HCT116 (cell line): ENCODE measurements at regions not wholly inside any gene's neighbourhood (a gene's known extent, or its start where the extent isn't known, plus 50 kb on each side); places are given as distances from the start of the nearest gene placed in this dataset.

Source experiments
- ATAC-seq: fragments of 200-7000 bp; cut with Tn5 transposase; 2 replicates; pipeline ENCODE4 v1.9.1; 2020; ENCODE audit warnings: mild to moderate bottlenecking, moderate library complexity
- BruUV-seq: library from RNA; stranded (reverse); fragments of 400-500 nt; replicated peaks from 2 replicates; lab custom pipeline; 2021; lab: Mats Ljungman, UMichigan
- CTCF ChIA-PET: fragments of 300-600 bp; sonication (Branson Sonifier 250); formaldehyde crosslinking; loops from one replicate; lab custom pipeline; 2021; ENCODE audit warnings: antibody characterized with exemption; lab: Charles Lee
- POLR2A ChIA-PET: fragments of 300-600, 350-600 bp; sonication (Branson Sonifier 250); formaldehyde crosslinking; loops from one replicate; lab custom pipeline; 2021; ENCODE audit warnings: antibody characterized with exemption; lab: Charles Lee
- RAD21 ChIA-PET, 2 experiments: fragments of 300-600 bp; sonication (Branson Sonifier 250); formaldehyde crosslinking; loops; one replicate each; lab custom pipeline; 2023; ENCODE audit warnings: low total read pairs in 2 of 2; ENCODE audit not compliant: uncharacterized antibody in 2 of 2, unreplicated experiment in 2 of 2, low non-redundant PET in 1 of 2; lab: Charles Lee
- DNase-seq: peaks from one replicate; pipeline ENCODE4 v3.0.0-alpha.2; 2010; ENCODE audit warnings: low read depth, low spot score
- H2AFZ ChIP-seq: fragments of 200-600 bp; shearing (Covaris generic), sonication (generic); 2 replicates; pipeline ENCODE4 v1.6.1; 2017; ENCODE audit warnings: low read depth, mixed run types, mixed read lengths, antibody characterized with exemption, low read length; ENCODE audit not compliant: poor library complexity, severe bottlenecking
- H3K27ac ChIP-seq: 2 replicates; pipeline ENCODE4 v1.5.1; 2012; ENCODE audit warnings: low read depth, low read length
- H3K27me3 ChIP-seq: fragments of 200-600 bp; sonication (generic); 2 replicates; pipeline ENCODE4 v1.6.1; 2016; ENCODE audit warnings: mixed run types, low read length, mixed read lengths; ENCODE audit not compliant: insufficient read depth
- H3K36me3 ChIP-seq, 2 experiments: fragments of 200-500 bp in 1 of 2; fragments of 200-600 bp in 1 of 2; sonication (Bioruptor generic) in 1 of 2; sonication (generic) in 1 of 2; 2 replicates each; pipeline versions ENCODE4 v1.5.1 to v1.6.1; 2014 to 2016; ENCODE audit warnings: low read length in 2 of 2, inconsistent platforms in 1 of 2, mixed read lengths in 1 of 2, mixed run types in 1 of 2; ENCODE audit not compliant: insufficient read depth in 2 of 2, control insufficient read depth in 1 of 2
- H3K4me1 ChIP-seq, 2 experiments: fragments of 200-600 bp in 1 of 2; sonication (generic) in 1 of 2; 2 replicates each; pipeline versions ENCODE4 v1.5.1 to v1.6.1; 2012 to 2017; ENCODE audit warnings: low read length in 2 of 2, inconsistent platforms in 1 of 2, mild to moderate bottlenecking in 1 of 2, mixed read lengths in 1 of 2, mixed run types in 1 of 2, moderate library complexity in 1 of 2; ENCODE audit not compliant: insufficient read depth in 2 of 2, control insufficient read depth in 1 of 2
- H3K4me2 ChIP-seq: fragments of 200-600 bp; sonication (generic); 2 replicates; pipeline ENCODE4 v1.6.1; 2017; ENCODE audit warnings: mixed run types, low read length, mixed read lengths
- H3K4me3 ChIP-seq, 2 experiments: fragments of 200-600 bp in 1 of 2; sonication (generic) in 1 of 2; replicated peaks in 1 of 2; 2 replicates each; pipeline ENCODE4 v1.5.1; 2011 to 2016; ENCODE audit warnings: low read length in 2 of 2, control low read depth in 1 of 2, low read depth in 1 of 2, mild to moderate bottlenecking in 1 of 2, mixed read lengths in 1 of 2, mixed run types in 1 of 2
- H3K79me2 ChIP-seq: fragments of 200-600 bp; sonication (generic); 2 replicates; pipeline ENCODE4 v1.6.1; 2017; ENCODE audit warnings: mild to moderate bottlenecking, mixed run types, low read length, moderate library complexity, mixed read lengths; ENCODE audit not compliant: insufficient read depth
- H3K9ac ChIP-seq: fragments of 200-600 bp; sonication (generic); 2 replicates; pipeline ENCODE4 v1.6.1; 2016; ENCODE audit warnings: low read length, mixed read lengths
- H3K9me2 ChIP-seq: fragments of 200-600 bp; sonication (generic), shearing (Covaris generic); 2 replicates; pipeline ENCODE4 v1.6.1; 2017; ENCODE audit warnings: mixed run types, mild to moderate bottlenecking, moderate library complexity; ENCODE audit not compliant: insufficient read depth
- H3K9me3 ChIP-seq, 2 experiments: fragments of 200-500 bp in 1 of 2; fragments of 200-600 bp in 1 of 2; sonication (Bioruptor generic) in 1 of 2; sonication (generic) in 1 of 2; 2 replicates each; pipeline ENCODE4 v1.6.1; 2014 to 2017; ENCODE audit warnings: low read length in 2 of 2, mixed read lengths in 2 of 2, inconsistent platforms in 1 of 2, low read depth in 1 of 2, mild to moderate bottlenecking in 1 of 2, mixed run types in 1 of 2, moderate library complexity in 1 of 2; ENCODE audit not compliant: control insufficient read depth in 1 of 2, insufficient read depth in 1 of 2
- H4K20me1 ChIP-seq: fragments of 200-600 bp; sonication (generic), shearing (Covaris generic); 2 replicates; pipeline ENCODE4 v1.6.1; 2017; ENCODE audit warnings: mixed run types, mild to moderate bottlenecking, moderate library complexity; ENCODE audit not compliant: insufficient read depth
- ATF3 ChIP-seq: IDR thresholded peaks from 2 replicates; pipeline ENCODE4 v1.6.1; 2012
- CBX3 ChIP-seq: IDR thresholded peaks from 2 replicates; pipeline ENCODE4 v1.6.1; 2012; ENCODE audit warnings: low read depth
- CEBPB ChIP-seq: IDR thresholded peaks from 2 replicates; pipeline ENCODE4 v1.6.1; 2012; ENCODE audit warnings: low read depth
- CTCF ChIP-seq, 3 experiments: fragments of 200-600 bp in 1 of 3; sonication (generic) in 1 of 3; IDR thresholded peaks in 2 of 3; conservative IDR thresholded peaks in 1 of 3; 2 replicates each; pipeline ENCODE4 v1.5.1; 2012 to 2017; ENCODE audit warnings: low read depth in 2 of 3, low read length in 2 of 3, antibody characterized with exemption in 1 of 3, borderline replicate concordance in 1 of 3, control low read depth in 1 of 3, mild to moderate bottlenecking in 1 of 3, mixed read lengths in 1 of 3, mixed run types in 1 of 3, moderate library complexity in 1 of 3; ENCODE audit not compliant: insufficient read depth in 1 of 3
- EGR1 ChIP-seq: IDR thresholded peaks from 2 replicates; pipeline ENCODE4 v1.6.1; 2012; ENCODE audit warnings: low read depth
- ELF1 ChIP-seq: IDR thresholded peaks from 2 replicates; pipeline ENCODE4 v1.6.1; 2012; ENCODE audit warnings: low read depth, borderline replicate concordance
- EZH2 ChIP-seq: fragments of 200-600 bp; sonication (generic); IDR thresholded peaks from 2 replicates; pipeline ENCODE4 v1.6.1; 2017; ENCODE audit warnings: antibody characterized with exemption, mixed run types
- EZH2phosphoT487 ChIP-seq: fragments of 200-600 bp; IDR thresholded peaks from 2 replicates; pipeline ENCODE4 v1.6.1; 2018; ENCODE audit warnings: antibody characterized with exemption, borderline replicate concordance
- FOSL1 ChIP-seq: IDR thresholded peaks from 2 replicates; pipeline ENCODE4 v1.6.1; 2012; ENCODE audit warnings: low read depth
- JUND ChIP-seq: IDR thresholded peaks from 2 replicates; pipeline ENCODE4 v1.6.1; 2012
- POLR2A ChIP-seq: IDR thresholded peaks from 2 replicates; pipeline ENCODE4 v1.7.0; 2011; ENCODE audit warnings: borderline replicate concordance; ENCODE audit not compliant: insufficient read depth, insufficient read length; ENCODE audit errors: extremely low read depth
- POLR2AphosphoS5 ChIP-seq: IDR thresholded peaks from 2 replicates; pipeline ENCODE4 v1.6.1; 2011; ENCODE audit warnings: mild to moderate bottlenecking, low read depth, low read length, moderate library complexity
- RAD21 ChIP-seq: IDR thresholded peaks from 2 replicates; pipeline ENCODE4 v1.6.1; 2012; ENCODE audit warnings: low read depth, mild to moderate bottlenecking
- REST ChIP-seq: IDR thresholded peaks from 2 replicates; pipeline ENCODE4 v1.6.1; 2012; ENCODE audit warnings: low read depth
- SIN3A ChIP-seq: IDR thresholded peaks from 2 replicates; pipeline ENCODE4 v1.6.1; 2012; ENCODE audit warnings: low read depth
- SRF ChIP-seq: IDR thresholded peaks from 2 replicates; pipeline ENCODE4 v1.6.1; 2012; ENCODE audit warnings: low read depth
- TCF7L2 ChIP-seq: IDR thresholded peaks from 2 replicates; pipeline ENCODE4 v1.7.0; 2011; ENCODE audit warnings: borderline replicate concordance, inconsistent platforms; ENCODE audit not compliant: insufficient read depth, insufficient read length; ENCODE audit errors: extremely low read depth
- YY1 ChIP-seq: IDR thresholded peaks from 2 replicates; pipeline ENCODE4 v1.6.1; 2011; ENCODE audit warnings: low read length, low read depth, moderate library complexity, mild to moderate bottlenecking; ENCODE audit not compliant: insufficient replicate concordance; ENCODE audit errors: extremely low read depth
- ZBTB33 ChIP-seq: IDR thresholded peaks from 2 replicates; pipeline ENCODE4 v1.6.1; 2011; ENCODE audit warnings: mild to moderate bottlenecking, low read length, moderate library complexity; ENCODE audit not compliant: insufficient replicate concordance; ENCODE audit errors: extremely low read depth
- ZFX ChIP-seq: fragments of 450-650 bp; IDR thresholded peaks from 2 replicates; pipeline ENCODE4 v1.6.1; 2017
- intact Hi-C: fragments of 100-400 bp; cut with micrococcal nuclease; formaldehyde crosslinking; loops from 2 replicates; pipeline ENCODE4 v1.10.0; 2022

- Histone ChIP-seq H3K4me3 (no peak overlapping the region), H2AFZ (no peak overlapping the region), H3K36me3 (no peaks in the 10 kb centered on the region; a peak in 1 of 4 replicates), H3K9me3 (no peaks in the 10 kb centered on the region; a peak in 1 of 4 replicates), H3K4me1 (no peaks in the 10 kb centered on the region), H3K9ac (no peak overlapping the region), H3K4me2 (no peak overlapping the region), H3K27ac (no peak overlapping the region), H3K27me3 (no peaks in the 10 kb centered on the region), H3K79me2 (no peaks in the 10 kb centered on the region), H4K20me1 (no peaks in the 10 kb centered on the region), H3K9me2 (no peaks in the 10 kb centered on the region)
- TF ChIP-seq SIN3A (no peak), EZH2 (no peak), TCF7L2 (no peak), ATF3 (no peak), POLR2AphosphoS5 (no peak), POLR2A (no peak), RAD21 (no peak), CTCF (IDR thresholded peaks at IDR 0.05 in 2 of 3, conservative IDR thresholded peaks at IDR 0.05 in 1 of 3; ENCODE audit: borderline replicate concordance in 1 of 3, insufficient read depth in 1 of 3, low read depth in 2 of 3, low read length in 2 of 3) (no peak), REST (no peak), EGR1 (no peak), FOSL1 (no peak), ELF1 (no peak), EZH2phosphoT487 (no peak), CEBPB (no peak), YY1 (no peak), SRF (no peak), CBX3 (no peak), ZBTB33 (no peak), ZFX (no peak), JUND (no peak)
- ATAC-seq (no peak), DNase-seq (no peak)
- ChIA-PET CTCF (no interaction called here), RAD21 (no interaction called here), POLR2A (no interaction called here)
- intact Hi-C loops: no loop called here
- BruUV-seq: no TSS peak
Measured at GRCh38 chr13:48761256-48761655, 107.5 kb downstream of the CYSLTR2 start.
